CD14-positive monocyte (primary cell): ENCODE measurements at regions not wholly inside any gene's neighbourhood (a gene's known extent, or its start where the extent isn't known, plus 50 kb on each side); places are given as distances from the start of the nearest gene placed in this dataset.

Source experiments
- DNase-seq, 3 donors: peaks; one replicate each; pipeline ENCODE4 v3.0.0-alpha.2; 2011 to 2022
- H2AFZ ChIP-seq: 2 replicates; pipeline ENCODE4 v1.6.0; 2012; ENCODE audit warnings: mild to moderate bottlenecking, low read depth, low read length, inconsistent platforms; ENCODE audit not compliant: insufficient read depth, poor library complexity, severe bottlenecking
- H3K27ac ChIP-seq, 2 donors: 1 replicate in 1 of 2; 2 replicates in 1 of 2; pipeline ENCODE4 v1.5.1; 2012 to 2013; ENCODE audit warnings: low read length in 2 of 2, control low read depth in 1 of 2, inconsistent platforms in 1 of 2, low read depth in 1 of 2, mild to moderate bottlenecking in 1 of 2
- H3K27me3 ChIP-seq, 2 donors: one replicate each; pipeline versions ENCODE4 v1.6.0 to v1.6.1; 2011 to 2013; ENCODE audit warnings: low read length in 2 of 2; ENCODE audit not compliant: control insufficient read depth in 2 of 2, insufficient read depth in 2 of 2
- H3K36me3 ChIP-seq, 2 donors: replicated peaks in 1 of 2; 1 replicate in 1 of 2; 2 replicates in 1 of 2; pipeline versions ENCODE4 v1.5.1 to v1.6.1; 2012 to 2013; ENCODE audit warnings: low read length in 2 of 2, control low read depth in 1 of 2, inconsistent platforms in 1 of 2, mild to moderate bottlenecking in 1 of 2; ENCODE audit not compliant: insufficient read depth in 2 of 2, control insufficient read depth in 1 of 2
- H3K4me1 ChIP-seq, 2 donors: 1 replicate in 1 of 2; 2 replicates in 1 of 2; pipeline versions ENCODE4 v1.5.1 to v1.6.1; 2012 to 2013; ENCODE audit warnings: low read length in 2 of 2, control low read depth in 1 of 2, inconsistent platforms in 1 of 2, mild to moderate bottlenecking in 1 of 2, moderate library complexity in 1 of 2; ENCODE audit not compliant: insufficient read depth in 2 of 2, control insufficient read depth in 1 of 2
- H3K4me2 ChIP-seq: replicated peaks from 2 replicates; pipeline ENCODE3; 2012; ENCODE audit warnings: low read length, moderate library complexity, mild to moderate bottlenecking; ENCODE audit not compliant: poor library complexity, severe bottlenecking; ENCODE audit errors: extremely low read depth
- H3K4me3 ChIP-seq, 3 experiments: fragments of 200-600 bp in 1 of 3; sonication (generic) in 1 of 3; replicated peaks in 1 of 3; 1 replicate in 2 of 3; 2 replicates in 1 of 3; pipeline ENCODE4 v1.5.1; 2011 to 2013; ENCODE audit warnings: low read length in 3 of 3, mild to moderate bottlenecking in 3 of 3, control low read depth in 2 of 3, low read depth in 2 of 3, inconsistent platforms in 1 of 3, moderate library complexity in 1 of 3
- H3K79me2 ChIP-seq: 2 replicates; pipeline ENCODE4 v1.6.0; 2012; ENCODE audit warnings: mild to moderate bottlenecking, control low read depth, inconsistent platforms, low read length, moderate library complexity; ENCODE audit not compliant: insufficient read depth
- H3K9ac ChIP-seq: 2 replicates; pipeline ENCODE4 v1.6.0; 2017; ENCODE audit warnings: low read length, mild to moderate bottlenecking; ENCODE audit not compliant: insufficient read depth, poor library complexity, severe bottlenecking
- H3K9me3 ChIP-seq, 2 donors: replicated peaks in 1 of 2; 1 replicate in 1 of 2; 2 replicates in 1 of 2; pipeline versions ENCODE4 v1.5.1 to v1.6.1; 2012 to 2013; ENCODE audit warnings: low read length in 2 of 2, control low read depth in 1 of 2; ENCODE audit not compliant: control insufficient read depth in 1 of 2, insufficient read depth in 1 of 2
- H4K20me1 ChIP-seq: 2 replicates; pipeline ENCODE4 v1.6.0; 2012; ENCODE audit warnings: mild to moderate bottlenecking, low read length, control low read depth, moderate library complexity; ENCODE audit not compliant: insufficient read depth
- H3K27ac Mint-ChIP-seq, 7 donors: one replicate each; pipeline ENCODE4 v1.8.0; 2020; ENCODE audit warnings: mild to moderate bottlenecking in 7 of 7, mixed read lengths in 7 of 7, moderate library complexity in 6 of 7, inconsistent platforms in 2 of 7
- H3K27me3 Mint-ChIP-seq, 3 donors: one replicate each; pipeline ENCODE4 v1.8.0; 2021 to 2022; ENCODE audit warnings: low read depth in 3 of 3, mild to moderate bottlenecking in 3 of 3, mixed read lengths in 3 of 3, moderate library complexity in 3 of 3, inconsistent platforms in 1 of 3
- H3K36me3 Mint-ChIP-seq, 2 donors: one replicate each; pipeline ENCODE4 v1.8.0; 2020; ENCODE audit warnings: mixed read lengths in 2 of 2, inconsistent platforms in 1 of 2, mild to moderate bottlenecking in 1 of 2
- H3K4me1 Mint-ChIP-seq: one replicate; pipeline ENCODE4 v1.8.0; 2020; ENCODE audit warnings: mild to moderate bottlenecking, mixed read lengths
- H3K4me3 Mint-ChIP-seq, 2 donors: one replicate each; pipeline ENCODE4 v1.8.0; 2020; ENCODE audit warnings: mild to moderate bottlenecking in 2 of 2, mixed read lengths in 2 of 2, moderate library complexity in 1 of 2
- H3K9me3 Mint-ChIP-seq, 7 donors: one replicate each; pipeline ENCODE4 v1.8.0; 2020 to 2022; ENCODE audit warnings: mixed read lengths in 7 of 7, mild to moderate bottlenecking in 6 of 7, moderate library complexity in 6 of 7, inconsistent platforms in 2 of 7
- WGBS: methylation state at CpG from one replicate; pipeline ENCODE4 v1.1.5; 2013; ENCODE audit warnings: missing lambda C conversion rate; ENCODE audit not compliant: insufficient coverage; 5-methylcytosine and 5-hydroxymethylcytosine counted together
- intact Hi-C, 2 donors: fragments of 100-400 bp; cut with micrococcal nuclease; formaldehyde crosslinking; loops; one replicate each; pipeline versions ENCODE4 v1.15.0 to v1.15.1; 2023
- TF ChIP-seq, protein P1 (sequence below): fragments of 200-600 bp; IDR thresholded peaks from one replicate; pipeline ENCODE4 v1.8.0; 2022; ENCODE audit warnings: antibody characterized with exemption, mild to moderate bottlenecking

DNA sequence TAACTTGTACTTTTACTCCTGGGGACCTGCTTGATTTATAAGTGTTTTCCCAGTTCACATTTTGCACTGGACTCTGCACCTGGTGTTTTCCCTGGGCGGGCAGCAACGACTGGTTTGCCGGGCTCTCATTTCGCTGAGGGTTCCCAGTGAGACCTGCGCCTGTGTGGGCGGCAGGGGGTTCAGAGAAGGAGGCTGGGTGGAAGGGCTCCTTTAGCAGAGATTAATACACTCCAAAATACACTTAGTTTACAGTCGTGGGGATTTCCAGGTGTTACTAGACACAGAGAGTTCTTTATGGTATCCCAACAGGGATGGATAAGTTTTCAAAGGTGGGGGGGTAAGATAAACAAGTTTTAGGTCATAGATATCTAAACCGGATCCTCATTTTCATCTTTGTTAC lies 53.0 kb upstream of the SHISA3 start:
- H2AFZ ChIP-seq = no peak overlapping the region
- no peak overlapping the region for H3K4me2 ChIP-seq
- TF ChIP-seq, protein P1, sequence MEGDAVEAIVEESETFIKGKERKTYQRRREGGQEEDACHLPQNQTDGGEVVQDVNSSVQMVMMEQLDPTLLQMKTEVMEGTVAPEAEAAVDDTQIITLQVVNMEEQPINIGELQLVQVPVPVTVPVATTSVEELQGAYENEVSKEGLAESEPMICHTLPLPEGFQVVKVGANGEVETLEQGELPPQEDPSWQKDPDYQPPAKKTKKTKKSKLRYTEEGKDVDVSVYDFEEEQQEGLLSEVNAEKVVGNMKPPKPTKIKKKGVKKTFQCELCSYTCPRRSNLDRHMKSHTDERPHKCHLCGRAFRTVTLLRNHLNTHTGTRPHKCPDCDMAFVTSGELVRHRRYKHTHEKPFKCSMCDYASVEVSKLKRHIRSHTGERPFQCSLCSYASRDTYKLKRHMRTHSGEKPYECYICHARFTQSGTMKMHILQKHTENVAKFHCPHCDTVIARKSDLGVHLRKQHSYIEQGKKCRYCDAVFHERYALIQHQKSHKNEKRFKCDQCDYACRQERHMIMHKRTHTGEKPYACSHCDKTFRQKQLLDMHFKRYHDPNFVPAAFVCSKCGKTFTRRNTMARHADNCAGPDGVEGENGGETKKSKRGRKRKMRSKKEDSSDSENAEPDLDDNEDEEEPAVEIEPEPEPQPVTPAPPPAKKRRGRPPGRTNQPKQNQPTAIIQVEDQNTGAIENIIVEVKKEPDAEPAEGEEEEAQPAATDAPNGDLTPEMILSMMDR = no peak
- H3K79me2 ChIP-seq = no peaks in the 10 kb centered on the region
- H3K4me3 Mint-ChIP-seq = no peak overlapping the region
- no peak for DNase-seq
- no peaks in the 10 kb centered on the region for H3K36me3 Mint-ChIP-seq
- no peaks in the 10 kb centered on the region for H3K9me3 ChIP-seq
- H3K27ac ChIP-seq = no peak overlapping the region
- H3K27me3 ChIP-seq = no peaks in the 10 kb centered on the region
- peaks cover 6 to 15% (median 6%) of the 10 kb centered on the region in 3 donors for H3K27me3 Mint-ChIP-seq
- no peaks in the 10 kb centered on the region for H3K4me1 Mint-ChIP-seq
- no peaks in the 10 kb centered on the region for H3K36me3 ChIP-seq
- intact Hi-C loops = no loop called here
- no CpG with 5 or more reads among the region's 8 CpGs for WGBS
- H4K20me1 ChIP-seq = no peaks in the 10 kb centered on the region
- no peak overlapping the region for H3K4me3 ChIP-seq
- H3K4me1 ChIP-seq = no peaks in the 10 kb centered on the region
- H3K9me3 Mint-ChIP-seq = peaks cover 0 to 12% (median 3%) of the 10 kb centered on the region in 7 donors
- no peak overlapping the region for H3K27ac Mint-ChIP-seq
- H3K9ac ChIP-seq = no peak overlapping the region

DNA sequence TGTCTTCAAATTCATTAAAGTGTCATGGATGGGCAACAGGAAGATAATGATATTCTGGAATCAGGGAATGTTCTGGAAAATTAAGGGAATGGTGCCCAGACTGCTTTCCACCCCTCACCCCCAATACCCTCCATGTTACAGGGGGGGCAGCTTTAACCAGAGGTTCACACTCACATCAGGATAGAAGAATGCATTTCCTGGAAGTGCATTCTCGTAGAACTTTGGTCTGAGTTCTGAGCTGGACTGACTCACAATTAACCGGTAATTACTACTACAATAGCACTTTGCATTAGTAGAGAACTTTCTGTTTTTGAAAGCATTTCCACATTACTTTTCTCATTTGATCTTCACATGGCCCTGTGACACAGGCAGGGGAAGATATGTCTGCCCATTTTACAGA lies 52.5 kb upstream of the SHISA3 start:
- H3K27me3 ChIP-seq = no peaks in the 10 kb centered on the region
- no peak for DNase-seq
- peaks cover 6 to 15% (median 6%) of the 10 kb centered on the region in 3 donors for H3K27me3 Mint-ChIP-seq
- no peak overlapping the region for H2AFZ ChIP-seq
- H3K27ac Mint-ChIP-seq = no peak overlapping the region
- H3K4me2 ChIP-seq = no peak overlapping the region
- H3K4me1 Mint-ChIP-seq = no peaks in the 10 kb centered on the region
- no peaks in the 10 kb centered on the region for H3K9me3 ChIP-seq
- H3K36me3 ChIP-seq = no peaks in the 10 kb centered on the region
- no peaks in the 10 kb centered on the region for H3K4me1 ChIP-seq
- no peak overlapping the region for H3K9ac ChIP-seq
- WGBS = no CpG with 5 or more reads among the region's 2 CpGs
- no peak overlapping the region for H3K27ac ChIP-seq
- intact Hi-C loops = no loop called here
- H3K9me3 Mint-ChIP-seq = peaks cover 0 to 14% (median 3%) of the 10 kb centered on the region in 7 donors
- no peaks in the 10 kb centered on the region for H3K79me2 ChIP-seq
- no peaks in the 10 kb centered on the region for H4K20me1 ChIP-seq
- H3K4me3 Mint-ChIP-seq = no peak overlapping the region
- TF ChIP-seq, protein P1 = no peak
- no peak overlapping the region for H3K4me3 ChIP-seq
- no peaks in the 10 kb centered on the region for H3K36me3 Mint-ChIP-seq
